Body of pancreas (tissue), 4 donors: ENCODE measurements at regions not wholly inside any gene's neighbourhood (a gene's known extent, or its start where the extent isn't known, plus 50 kb on each side); places are given as distances from the start of the nearest gene placed in this dataset.

Experiments
- CTCF ChIP-seq, 7 experiments: fragments of 450-650 bp in 4 of 7; fragments of 200-600 bp in 3 of 7; sonication (generic) in 3 of 7; IDR thresholded peaks; one replicate each; pipeline ENCODE4 v1.5.1; 2016 to 2019; ENCODE audit warnings: antibody characterized with exemption in 7 of 7
- POLR2A ChIP-seq, 3 donors: fragments of 450-650 bp; IDR thresholded peaks; one replicate each; pipeline ENCODE4 v1.6.1; 2016; ENCODE audit warnings: antibody characterized with exemption in 3 of 3, mild to moderate bottlenecking in 2 of 3

- TF ChIP-seq CTCF (IDR thresholded peaks at IDR 0.05) (no peak), POLR2A (IDR thresholded peaks at IDR 0.05) (no peak)
These were observed 167.2 kb downstream of the CNTN3 start for GRCh38 chr3:74447221-74447620.
